Brain microvascular endothelial cell (primary cell): ENCODE measurements at regions not wholly inside any gene's neighbourhood (a gene's known extent, or its start where the extent isn't known, plus 50 kb on each side); places are given as distances from the start of the nearest gene placed in this dataset.
A peak's percentile ranks its signal among the peaks of the same experiment; 100 is the strongest.

ENCODE experiments used
- DNase-seq: peaks from one replicate; pipeline ENCODE4 v3.0.0-alpha.2; 2020
- H3K27ac ChIP-seq: fragments of 250-450 bp; sonication (Bioruptor Pico); 2 replicates; pipeline ENCODE4 v1.5.1; 2020; ENCODE audit warnings: mild to moderate bottlenecking, moderate library complexity
- H3K27me3 ChIP-seq: fragments of 250-450 bp; sonication (Bioruptor Pico); replicated peaks from 2 replicates; pipeline ENCODE4 v1.5.1; 2020; ENCODE audit warnings: mild to moderate bottlenecking
- H3K36me3 ChIP-seq: fragments of 250-450 bp; sonication (Bioruptor Pico); replicated peaks from 2 replicates; pipeline ENCODE4 v1.5.1; 2020; ENCODE audit warnings: mild to moderate bottlenecking
- H3K4me3 ChIP-seq: 2 replicates; pipeline ENCODE4 v1.5.1; 2011; ENCODE audit warnings: low read depth, mild to moderate bottlenecking, control low read depth, low read length, moderate library complexity
- CTCF ChIP-seq: IDR thresholded peaks from 2 replicates; pipeline ENCODE4 v1.5.1; 2011; ENCODE audit warnings: low read depth, mild to moderate bottlenecking, moderate library complexity, low read length, control low read depth, inconsistent platforms; ENCODE audit errors: missing control alignments
- in situ Hi-C: cut with HindIII; loops from 2 replicates; pipeline ENCODE4 v1.10.0; 2017; ENCODE audit warnings: low sequenced_read_pairs, low pct_ligation_motif_present

GRCh38 chr16:31695667-31696066 lies 168.0 kb downstream of the AHSP start:
- Histone ChIP-seq H3K27me3 (no peaks in the 10 kb centered on the region), H3K27ac (no peak overlapping the region), H3K4me3 (no peak overlapping the region), H3K36me3 (no peaks in the 10 kb centered on the region)
- DNase-seq = no peak
- no peak for TF ChIP-seq CTCF
- in situ Hi-C loops = no loop called here

GRCh38 chr16:31696968-31697743 lies 169.5 kb downstream of the AHSP start:
- Histone ChIP-seq H3K27me3 (no peaks in the 10 kb centered on the region), H3K4me3 (no peak overlapping the region), H3K27ac (no peak overlapping the region), H3K36me3 (no peaks in the 10 kb centered on the region)
- DNase-seq = peak; percentile 24
- TF ChIP-seq CTCF = peak; percentile 61
- in situ Hi-C loops = no loop called here

GRCh38 chr16:31697744-31698125 lies 170.0 kb downstream of the AHSP start:
- no peak for DNase-seq
- Histone ChIP-seq H3K27ac (no peak overlapping the region), H3K4me3 (no peak overlapping the region), H3K27me3 (no peaks in the 10 kb centered on the region), H3K36me3 (no peaks in the 10 kb centered on the region)
- no peak for TF ChIP-seq CTCF
- in situ Hi-C loops = no loop called here

GRCh38 chr16:31698901-31699300 lies 171.2 kb downstream of the AHSP start:
- no peak overlapping the region for H3K27ac ChIP-seq
- no peak for TF ChIP-seq CTCF
- no peaks in the 10 kb centered on the region for H3K36me3 ChIP-seq
- no peak overlapping the region for H3K4me3 ChIP-seq
- no peaks in the 10 kb centered on the region for H3K27me3 ChIP-seq
- in situ Hi-C loops = no loop called here
- DNase-seq = no peak

- in situ Hi-C loops = no loop called here
- no peaks in the 10 kb centered on the region for H3K36me3 ChIP-seq
- TF ChIP-seq CTCF = no peak
- no peaks in the 10 kb centered on the region for H3K27me3 ChIP-seq
- DNase-seq = no peak
- H3K4me3 ChIP-seq = no peak overlapping the region
- no peak overlapping the region for H3K27ac ChIP-seq
These were observed 171.9 kb downstream of the AHSP start for GRCh38 chr16:31699601-31700000.

- no peak for TF ChIP-seq CTCF
- Histone ChIP-seq H3K4me3 (peak overlapping the region; percentile 70), H3K27ac (no peak overlapping the region), H3K36me3 (no peaks in the 10 kb centered on the region), H3K27me3 (no peaks in the 10 kb centered on the region)
- DNase-seq = no peak
- in situ Hi-C loops = no loop called here
These were observed 172.5 kb downstream of the AHSP start for GRCh38 chr16:31700200-31700529.
